Sigmoid colon (tissue), 6 donors: ENCODE measurements at regions not wholly inside any gene's neighbourhood (a gene's known extent, or its start where the extent isn't known, plus 50 kb on each side); places are given as distances from the start of the nearest gene placed in this dataset.

Source experiments
- DNase-seq: peaks from one replicate; pipeline ENCODE4 v3.0.0-alpha.2; 2019
- H3K27ac ChIP-seq, 4 donors: fragments of 200-600 bp; sonication (generic); one replicate each; pipeline ENCODE4 v1.5.1; 2016 to 2019; ENCODE audit warnings: mild to moderate bottlenecking in 1 of 4
- H3K27me3 ChIP-seq, 3 donors: fragments of 200-600 bp; sonication (generic); one replicate each; pipeline ENCODE4 v1.5.1; 2019; ENCODE audit warnings: mild to moderate bottlenecking in 1 of 3
- H3K36me3 ChIP-seq, 4 donors: fragments of 200-600 bp; sonication (generic); one replicate each; pipeline ENCODE4 v1.5.1; 2016 to 2019
- H3K4me1 ChIP-seq, 4 donors: fragments of 200-600 bp; sonication (generic); one replicate each; pipeline ENCODE4 v1.5.1; 2017 to 2019
- H3K4me3 ChIP-seq, 4 donors: fragments of 200-600 bp; sonication (generic); one replicate each; pipeline ENCODE4 v1.5.1; 2017 to 2019; ENCODE audit warnings: mild to moderate bottlenecking in 2 of 4, moderate library complexity in 1 of 4
- H3K9me3 ChIP-seq, 4 donors: fragments of 200-600 bp in 3 of 4; sonication (generic) in 3 of 4; one replicate each; pipeline versions ENCODE4 v1.5.1 to v1.6.1; 2013 to 2019
- EP300 ChIP-seq, 4 donors: sonication (generic); formaldehyde crosslinking; IDR thresholded peaks; one replicate each; pipeline ENCODE4 v1.6.1; 2017; ENCODE audit warnings: antibody characterized with exemption in 4 of 4
- POLR2A ChIP-seq, 2 donors: fragments of 450-650 bp; IDR thresholded peaks; one replicate each; pipeline ENCODE4 v1.6.1; 2016; ENCODE audit warnings: antibody characterized with exemption in 2 of 2, mild to moderate bottlenecking in 2 of 2, moderate library complexity in 2 of 2
- POLR2AphosphoS5 ChIP-seq, 4 donors: sonication (generic); formaldehyde crosslinking; IDR thresholded peaks; one replicate each; pipeline ENCODE4 v1.6.1; 2017; ENCODE audit warnings: antibody characterized with exemption in 4 of 4
- WGBS, 2 donors: extraction: QIAGEN DNeasy Blood & Tissue Kit; methylation state at CpG; one replicate each; pipeline ENCODE4 v1.1.7; 2013; 5-methylcytosine and 5-hydroxymethylcytosine counted together
- intact Hi-C: fragments of 100-400 bp; cut with DNase I; formaldehyde crosslinking; loops from one replicate; pipeline ENCODE4 v1.15.1; 2023
- TF ChIP-seq, protein P1 (sequence below), 4 experiments: fragments of 450-650 bp in 3 of 4; fragments of 200-600 bp in 1 of 4; IDR thresholded peaks; one replicate each; pipeline ENCODE4 v1.5.1; 2016 to 2019; ENCODE audit warnings: antibody characterized with exemption in 4 of 4, mild to moderate bottlenecking in 3 of 4, moderate library complexity in 2 of 4
- donor health status: healthy with polysubstance abuse.
- donor health status: healthy.

DNA sequence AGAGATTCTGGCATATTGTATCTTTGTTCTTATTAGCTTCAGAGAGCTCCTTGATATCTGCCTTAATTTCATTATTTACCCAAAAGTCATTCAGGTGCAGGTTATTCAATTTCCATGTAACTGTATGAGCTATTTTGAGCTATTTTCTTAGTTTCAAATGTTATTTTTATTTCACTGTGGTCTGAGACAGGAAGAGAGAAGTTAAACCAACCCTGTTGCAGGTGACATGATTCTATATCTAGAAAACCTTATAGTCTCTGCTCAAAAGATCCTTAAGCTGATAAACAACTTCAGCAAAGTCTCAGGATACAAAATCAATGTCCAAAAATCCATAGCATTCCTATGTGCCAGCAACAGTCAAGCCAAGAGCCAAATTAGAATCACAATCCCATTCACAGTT, 1644.0 kb upstream of the B3GALT2 start:
- DNase-seq = no peak
- Histone ChIP-seq H3K9me3 (no peaks in the 10 kb centered on the region), H3K4me1 (no peaks in the 10 kb centered on the region), H3K27ac (no peak overlapping the region), H3K27me3 (no peaks in the 10 kb centered on the region), H3K4me3 (no peak overlapping the region), H3K36me3 (no peaks in the 10 kb centered on the region)
- TF ChIP-seq, protein P1, sequence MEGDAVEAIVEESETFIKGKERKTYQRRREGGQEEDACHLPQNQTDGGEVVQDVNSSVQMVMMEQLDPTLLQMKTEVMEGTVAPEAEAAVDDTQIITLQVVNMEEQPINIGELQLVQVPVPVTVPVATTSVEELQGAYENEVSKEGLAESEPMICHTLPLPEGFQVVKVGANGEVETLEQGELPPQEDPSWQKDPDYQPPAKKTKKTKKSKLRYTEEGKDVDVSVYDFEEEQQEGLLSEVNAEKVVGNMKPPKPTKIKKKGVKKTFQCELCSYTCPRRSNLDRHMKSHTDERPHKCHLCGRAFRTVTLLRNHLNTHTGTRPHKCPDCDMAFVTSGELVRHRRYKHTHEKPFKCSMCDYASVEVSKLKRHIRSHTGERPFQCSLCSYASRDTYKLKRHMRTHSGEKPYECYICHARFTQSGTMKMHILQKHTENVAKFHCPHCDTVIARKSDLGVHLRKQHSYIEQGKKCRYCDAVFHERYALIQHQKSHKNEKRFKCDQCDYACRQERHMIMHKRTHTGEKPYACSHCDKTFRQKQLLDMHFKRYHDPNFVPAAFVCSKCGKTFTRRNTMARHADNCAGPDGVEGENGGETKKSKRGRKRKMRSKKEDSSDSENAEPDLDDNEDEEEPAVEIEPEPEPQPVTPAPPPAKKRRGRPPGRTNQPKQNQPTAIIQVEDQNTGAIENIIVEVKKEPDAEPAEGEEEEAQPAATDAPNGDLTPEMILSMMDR (IDR thresholded peaks at IDR 0.05) = no peak
- TF ChIP-seq POLR2AphosphoS5 (IDR thresholded peaks at IDR 0.05) (no peak), EP300 (IDR thresholded peaks at IDR 0.05) (no peak), POLR2A (IDR thresholded peaks at IDR 0.05) (no peak)
- intact Hi-C loops = no loop called here

DNA sequence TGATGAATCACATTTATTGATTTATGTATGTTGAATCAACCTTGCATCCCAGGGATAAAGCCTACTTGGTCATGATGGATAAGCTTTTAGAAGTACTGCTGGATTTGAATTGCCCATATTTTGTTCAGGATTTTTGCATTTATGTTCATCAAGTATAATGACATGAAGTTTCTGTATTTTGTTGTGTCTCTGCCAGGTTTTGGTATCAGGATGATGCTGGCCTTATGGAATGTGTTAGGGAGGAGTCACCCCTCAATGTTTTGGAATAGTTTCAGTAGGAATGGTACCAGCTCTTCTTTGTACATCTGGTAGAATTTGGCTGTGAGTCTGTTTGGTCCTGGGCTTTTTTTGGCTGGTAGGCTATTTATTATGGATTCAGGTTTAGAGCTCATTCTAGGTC, 1643.1 kb upstream of the B3GALT2 start:
- Histone ChIP-seq H3K27me3 (no peaks in the 10 kb centered on the region), H3K27ac (no peak overlapping the region), H3K4me3 (no peak overlapping the region), H3K4me1 (no peaks in the 10 kb centered on the region), H3K36me3 (no peaks in the 10 kb centered on the region), H3K9me3 (no peaks in the 10 kb centered on the region)
- TF ChIP-seq POLR2A (IDR thresholded peaks at IDR 0.05) = no peak
- TF ChIP-seq, protein P1 (IDR thresholded peaks at IDR 0.05) = no peak
- TF ChIP-seq EP300 (IDR thresholded peaks at IDR 0.05) = no peak
- TF ChIP-seq POLR2AphosphoS5 (IDR thresholded peaks at IDR 0.05) = no peak
- intact Hi-C loops = no loop called here
- DNase-seq = no peak

DNA sequence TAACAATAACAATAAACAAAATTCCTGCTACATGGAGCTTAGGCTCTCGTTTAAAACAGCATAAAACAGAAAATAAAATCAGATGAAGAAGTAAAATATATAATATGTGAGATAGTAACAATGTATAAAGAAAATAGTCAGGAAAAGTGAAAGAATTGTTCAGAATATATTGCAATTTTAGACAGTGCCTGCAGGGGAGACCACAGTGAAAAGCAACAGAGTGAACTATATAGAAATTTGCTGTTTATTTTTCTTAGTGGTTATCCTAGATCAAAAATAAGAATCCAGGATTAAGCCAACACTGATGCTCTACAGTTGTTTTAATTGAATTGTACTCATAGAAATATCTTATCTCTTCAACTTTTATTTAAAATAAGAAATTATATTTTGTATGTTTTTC, 1639.0 kb upstream of the B3GALT2 start:
- H3K4me3 ChIP-seq = no peak overlapping the region
- H3K27me3 ChIP-seq = no peaks in the 10 kb centered on the region
- TF ChIP-seq EP300 (IDR thresholded peaks at IDR 0.05) = no peak
- TF ChIP-seq, protein P1 (IDR thresholded peaks at IDR 0.05) = no peak
- no peak for TF ChIP-seq POLR2A (IDR thresholded peaks at IDR 0.05)
- TF ChIP-seq POLR2AphosphoS5 (IDR thresholded peaks at IDR 0.05) = no peak
- H3K9me3 ChIP-seq = no peaks in the 10 kb centered on the region
- no peaks in the 10 kb centered on the region for H3K36me3 ChIP-seq
- H3K27ac ChIP-seq = no peak overlapping the region
- H3K4me1 ChIP-seq = no peaks in the 10 kb centered on the region
- WGBS, 2 donors = 50 to 74% methylated on average over 1 of the region's 1 CpG
- no peak for DNase-seq
- intact Hi-C loops = no loop called here

DNA sequence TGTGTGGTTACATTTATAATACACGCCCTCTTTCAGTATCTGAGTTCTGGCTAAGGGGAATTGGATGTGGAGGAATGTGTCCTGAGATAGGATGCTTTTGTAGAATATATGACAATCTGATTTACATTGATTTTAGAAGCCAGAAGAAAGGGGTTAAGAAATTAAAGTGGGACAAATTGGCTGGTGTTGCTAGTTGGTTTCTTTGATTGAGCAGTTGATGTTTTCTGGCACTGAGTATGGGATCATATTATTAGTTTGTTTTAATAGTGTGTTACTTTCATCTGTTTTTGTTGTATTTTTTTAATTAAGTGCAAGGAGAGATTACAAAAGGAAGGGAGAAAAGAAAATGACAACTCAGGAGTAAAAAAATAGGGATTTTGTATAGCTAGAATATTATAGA, 1634.7 kb upstream of the B3GALT2 start:
- no peak overlapping the region for H3K27ac ChIP-seq
- no peak for DNase-seq
- H3K27me3 ChIP-seq = no peaks in the 10 kb centered on the region
- TF ChIP-seq EP300 (IDR thresholded peaks at IDR 0.05) = no peak
- TF ChIP-seq, protein P1 (IDR thresholded peaks at IDR 0.05) = no peak
- no peak for TF ChIP-seq POLR2AphosphoS5 (IDR thresholded peaks at IDR 0.05)
- TF ChIP-seq POLR2A (IDR thresholded peaks at IDR 0.05) = no peak
- no peak overlapping the region for H3K4me3 ChIP-seq
- H3K36me3 ChIP-seq = no peaks in the 10 kb centered on the region
- 76 to 95% methylated on average over 1 of the region's 1 CpG for WGBS, 2 donors
- H3K9me3 ChIP-seq = no peaks in the 10 kb centered on the region
- H3K4me1 ChIP-seq = no peaks in the 10 kb centered on the region
- intact Hi-C loops = no loop called here

DNA sequence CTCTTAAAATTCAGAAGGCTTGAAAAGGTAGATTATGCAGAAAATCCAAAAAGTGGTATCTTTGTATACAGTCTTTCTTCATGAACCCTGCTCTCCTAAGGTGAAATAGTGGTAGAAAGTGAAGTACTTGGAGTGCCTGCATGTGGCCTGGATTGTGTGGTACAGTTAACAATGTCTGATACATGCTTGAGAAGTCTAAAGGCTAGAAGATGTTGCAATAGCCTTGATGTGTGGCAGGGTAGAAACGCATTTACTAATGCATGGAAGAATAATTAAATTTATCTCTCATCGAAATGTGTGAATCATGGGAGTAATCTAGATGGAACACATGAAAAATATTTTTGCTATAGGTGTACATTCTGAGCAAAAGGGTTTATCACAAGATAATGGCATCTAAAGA, 1632.3 kb upstream of the B3GALT2 start:
- Histone ChIP-seq H3K9me3 (no peaks in the 10 kb centered on the region), H3K4me1 (no peaks in the 10 kb centered on the region), H3K4me3 (no peak overlapping the region), H3K36me3 (no peaks in the 10 kb centered on the region), H3K27ac (no peak overlapping the region), H3K27me3 (no peaks in the 10 kb centered on the region)
- DNase-seq = no peak
- TF ChIP-seq, protein P1 (IDR thresholded peaks at IDR 0.05) = no peak
- TF ChIP-seq POLR2A (IDR thresholded peaks at IDR 0.05) (no peak), POLR2AphosphoS5 (IDR thresholded peaks at IDR 0.05) (no peak), EP300 (IDR thresholded peaks at IDR 0.05) (no peak)
- intact Hi-C loops = no loop called here
- WGBS, 2 donors = 68 to 90% methylated on average over 2 of the region's 2 CpGs
